GM12878 (cell line): ENCODE measurements at regions not wholly inside any gene's neighbourhood (a gene's known extent, or its start where the extent isn't known, plus 50 kb on each side); places are given as distances from the start of the nearest gene placed in this dataset.

Source experiments
- ATAC-seq: fragments of 200-7000 bp; cut with Tn5 transposase; 3 replicates; pipeline ENCODE4 v1.9.1; 2020; ENCODE audit warnings: mild to moderate bottlenecking, moderate library complexity
- BruUV-seq: library from RNA; stranded (reverse); fragments of 400-500 nt; replicated peaks from 2 replicates; lab custom pipeline; 2021; lab: Mats Ljungman, UMichigan
- CTCF ChIA-PET: fragments of 300-600 bp; sonication (Branson Sonifier 250); formaldehyde crosslinking; extraction: SDS; loops from one replicate; lab custom pipeline; 2021; ENCODE audit warnings: inconsistent platforms; lab: Yijun Ruan, JAX
- POLR2A ChIA-PET: fragments of 350-600 bp; formaldehyde crosslinking; extraction: SDS; loops from one replicate; lab custom pipeline; 2021; ENCODE audit warnings: inconsistent platforms; lab: Charles Lee
- RAD21 ChIA-PET: fragments of 300-600 bp; sonication (Branson Sonifier 250); formaldehyde crosslinking; loops from one replicate; lab custom pipeline; 2023; ENCODE audit warnings: antibody characterized with exemption; ENCODE audit not compliant: unreplicated experiment; lab: Charles Lee
- SMC1A ChIA-PET: fragments of 300-600 bp; sonication (Branson Sonifier 250); formaldehyde crosslinking; loops from one replicate; lab custom pipeline; 2023; ENCODE audit not compliant: unreplicated experiment, uncharacterized antibody; lab: Charles Lee
- DNase-seq: peaks from one replicate; pipeline ENCODE4 v3.0.0-alpha.2; 2011; ENCODE audit warnings: low read depth, low spot score
- FAIRE-seq: peaks from 3 replicates; lab custom pipeline; 2011; peaks lifted over from hg19 to GRCh38; lab: Jason Lieb, UNC
- H2AFZ ChIP-seq: 2 replicates; pipeline ENCODE4 v1.6.0; 2011; ENCODE audit warnings: low read depth, low read length, control low read depth; ENCODE audit not compliant: control insufficient read depth
- H3K27ac ChIP-seq: 2 replicates; pipeline ENCODE4 v1.5.1; 2011; ENCODE audit warnings: control low read depth; ENCODE audit not compliant: control insufficient read depth, insufficient read depth
- H3K27me3 ChIP-seq, 2 experiments: replicated peaks in 1 of 2; 2 replicates each; pipeline versions ENCODE4 v1.6.0 to v1.6.1; 2011; ENCODE audit warnings: low read length in 1 of 2; ENCODE audit not compliant: control insufficient read depth in 2 of 2, insufficient read depth in 2 of 2
- H3K36me3 ChIP-seq, 2 experiments: 2 replicates each; pipeline ENCODE4 v1.5.1; 2011; ENCODE audit warnings: low read length in 1 of 2; ENCODE audit not compliant: control insufficient read depth in 2 of 2, insufficient read depth in 2 of 2
- H3K4me1 ChIP-seq: 2 replicates; pipeline ENCODE4 v1.6.1; 2011; ENCODE audit warnings: mild to moderate bottlenecking, low read length, moderate library complexity, mixed read lengths; ENCODE audit not compliant: control insufficient read depth, insufficient read depth
- H3K4me2 ChIP-seq: 2 replicates; pipeline ENCODE4 v1.6.0; 2011; ENCODE audit warnings: control low read depth; ENCODE audit not compliant: control insufficient read depth, insufficient read depth
- H3K4me3 ChIP-seq: fragments of 200-600 bp; sonication (generic); 2 replicates; pipeline ENCODE4 v1.5.1; 2016
- H3K79me2 ChIP-seq: 2 replicates; pipeline ENCODE4 v1.6.0; 2011; ENCODE audit warnings: low read length; ENCODE audit not compliant: control insufficient read depth, insufficient read depth
- H3K9ac ChIP-seq: 2 replicates; pipeline ENCODE4 v1.8.0; 2011; ENCODE audit warnings: low read length, control low read depth, mixed read lengths; ENCODE audit not compliant: control insufficient read depth, insufficient read depth
- H3K9me3 ChIP-seq: replicated peaks from 3 replicates; pipeline ENCODE4 v1.5.1; 2011; ENCODE audit warnings: mild to moderate bottlenecking, low read length; ENCODE audit not compliant: control insufficient read depth, insufficient read depth
- H4K20me1 ChIP-seq: 2 replicates; pipeline ENCODE4 v1.6.0; 2011; ENCODE audit not compliant: control insufficient read depth, insufficient read depth
- CREM ChIP-seq: IDR thresholded peaks from 2 replicates; pipeline ENCODE4 v1.6.1; 2014; ENCODE audit warnings: antibody characterized with exemption, low read depth
- DPF2 ChIP-seq: fragments of 450-650 bp; IDR thresholded peaks from 2 replicates; pipeline ENCODE4 v1.6.1; 2017; ENCODE audit warnings: mild to moderate bottlenecking
- FOXK2 ChIP-seq: fragments of 450-650 bp; IDR thresholded peaks from 2 replicates; pipeline ENCODE4 v1.6.1; 2017; ENCODE audit warnings: mild to moderate bottlenecking, moderate library complexity
- FOXM1 ChIP-seq: IDR thresholded peaks from 2 replicates; pipeline ENCODE4 v1.6.1; 2012; ENCODE audit warnings: low read depth, mild to moderate bottlenecking, inconsistent platforms, low read length, moderate library complexity
- GABPA ChIP-seq: IDR thresholded peaks from 2 replicates; pipeline ENCODE4 v1.6.1; 2014; ENCODE audit warnings: antibody characterized with exemption, low read depth, mild to moderate bottlenecking, inconsistent platforms
- MXI1 ChIP-seq: fragments of 150-350 bp; IDR thresholded peaks from 2 replicates; pipeline ENCODE4 v1.6.1; 2011; ENCODE audit warnings: low read depth, mild to moderate bottlenecking, inconsistent platforms, low read length, improper control_type of control experiment
- MYC ChIP-seq: IDR thresholded peaks from 2 replicates; pipeline ENCODE4 v1.6.1; 2011; ENCODE audit warnings: mild to moderate bottlenecking, low read length, moderate library complexity, inconsistent platforms; ENCODE audit not compliant: insufficient read depth, insufficient replicate concordance, insufficient read length, severe bottlenecking
- PAX8 ChIP-seq: fragments of 450-650 bp; IDR thresholded peaks from 2 replicates; pipeline ENCODE4 v1.6.1; 2017; ENCODE audit warnings: mild to moderate bottlenecking, moderate library complexity
- POLR2AphosphoS2 ChIP-seq: IDR thresholded peaks from 2 replicates; pipeline ENCODE4 v1.6.1; 2011; ENCODE audit warnings: low read depth, mild to moderate bottlenecking, low read length, improper control_type of control experiment, moderate library complexity
- RBBP5 ChIP-seq: fragments of 200-600 bp; sonication (generic); conservative IDR thresholded peaks from 2 replicates; pipeline ENCODE4 v1.6.1; 2016
- SMC3 ChIP-seq: IDR thresholded peaks from 2 replicates; pipeline ENCODE4 v1.6.1; 2011; ENCODE audit warnings: low read length, improper control_type of control experiment, borderline replicate concordance
- SREBF1 ChIP-seq: IDR thresholded peaks from 2 replicates; pipeline ENCODE4 v1.6.1; 2012; ENCODE audit warnings: mild to moderate bottlenecking, low read length
- SUZ12 ChIP-seq: fragments of 200-600 bp; sonication (generic); IDR thresholded peaks from one replicate; pipeline ENCODE4 v1.6.1; 2018; ENCODE audit warnings: antibody characterized with exemption, mild to moderate bottlenecking; ENCODE audit not compliant: unreplicated experiment
- USF1 ChIP-seq: IDR thresholded peaks from 2 replicates; pipeline ENCODE4 v1.6.1; 2011; ENCODE audit warnings: borderline replicate concordance, low read depth, mild to moderate bottlenecking, moderate library complexity, mixed read lengths, low read length; ENCODE audit not compliant: insufficient read depth; ENCODE audit errors: extremely low read length
- ZNF207 ChIP-seq: fragments of 450-650 bp; IDR thresholded peaks from 2 replicates; pipeline ENCODE4 v1.6.1; 2014; ENCODE audit warnings: antibody characterized with exemption, mild to moderate bottlenecking, borderline replicate concordance
- ZNF274 ChIP-seq: IDR thresholded peaks from one replicate; pipeline ENCODE4 v1.8.0; 2011; ENCODE audit not compliant: insufficient read length, insufficient read depth
- ZNF622 ChIP-seq: fragments of 450-650 bp; IDR thresholded peaks from 2 replicates; pipeline ENCODE4 v1.6.1; 2017; ENCODE audit warnings: mild to moderate bottlenecking, inconsistent platforms
- WGBS: methylation state at CpG from one replicate; pipeline ENCODE4 v1.1.6; 2016; ENCODE audit warnings: low lambda C conversion rate; ENCODE audit not compliant: insufficient replicate concordance, insufficient coverage; ENCODE audit errors: missing lambda C conversion rate; 5-methylcytosine and 5-hydroxymethylcytosine counted together
- in situ Hi-C: fragments of 300-500 bp; cut with MboI; formaldehyde crosslinking; loops from 9 replicates; pipeline ENCODE4 v1.14.3; 2018; ENCODE audit warnings: mixed read lengths
- intact Hi-C: fragments of 100-400 bp; cut with micrococcal nuclease; formaldehyde crosslinking; loops from one replicate; pipeline ENCODE4 v1.14.2; 2022; ENCODE audit not compliant: unreplicated experiment
- TF ChIP-seq, protein P1 (sequence below): fragments of 450-650 bp; IDR thresholded peaks from 2 replicates; pipeline ENCODE4 v1.6.1; 2018; ENCODE audit warnings: borderline replicate concordance, mild to moderate bottlenecking; ENCODE audit not compliant: partially characterized antibody
- TF ChIP-seq, protein P2 (sequence below): fragments of 450-650 bp; IDR thresholded peaks from 2 replicates; pipeline ENCODE4 v1.6.1; 2017; ENCODE audit warnings: mild to moderate bottlenecking, low read depth, inconsistent platforms; ENCODE audit not compliant: poor library complexity, severe bottlenecking
- TF ChIP-seq, protein P3 (sequence below): IDR thresholded peaks from 2 replicates; pipeline ENCODE4 v1.6.1; 2012; ENCODE audit warnings: low read depth, low read length, improper control_type of control experiment

DNA sequence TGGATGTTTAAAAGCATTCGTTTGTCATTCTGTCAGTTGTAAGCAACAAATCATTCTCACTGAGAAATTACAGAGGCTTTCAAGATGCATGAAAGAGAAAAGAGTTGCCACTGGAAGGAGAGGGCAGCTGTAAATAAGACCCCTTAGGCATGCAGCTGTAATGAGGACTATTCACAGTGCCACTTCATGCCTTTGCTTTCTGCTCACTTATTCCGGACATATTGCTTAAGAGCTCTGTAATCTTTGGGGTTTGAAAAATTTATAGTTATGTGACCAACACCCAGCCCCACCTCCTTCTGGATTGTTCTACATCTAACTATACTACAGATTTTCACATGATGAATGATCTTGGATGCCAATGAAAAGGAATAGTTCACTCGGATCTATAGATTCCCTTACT, 194.8 kb upstream of the DCN start:
- no peaks in the 10 kb centered on the region for H3K36me3 ChIP-seq
- H3K27me3 ChIP-seq: no peaks in the 10 kb centered on the region
- no peaks in the 10 kb centered on the region for H4K20me1 ChIP-seq
- ATAC-seq (no peak), DNase-seq (no peak), FAIRE-seq (no peak)
- intact Hi-C loops: no loop called here
- H2AFZ ChIP-seq: no peak overlapping the region
- no peak overlapping the region for H3K27ac ChIP-seq
- ChIA-PET POLR2A (no interaction called here), CTCF (no interaction called here)
- no peak overlapping the region for H3K4me2 ChIP-seq
- 47% methylated on average over 3 of the region's 3 CpGs for WGBS
- no peak overlapping the region for H3K4me3 ChIP-seq
- no peak overlapping the region for H3K9ac ChIP-seq
- TF ChIP-seq GABPA (no peak), POLR2AphosphoS2 (no peak), SREBF1 (no peak), FOXK2 (no peak), ZNF622 (no peak), SUZ12 (no peak), PAX8 (no peak), SMC3 (no peak), USF1 (no peak), CREM (no peak), MXI1 (no peak), ZNF207 (no peak), ZNF274 (no peak), DPF2 (no peak), FOXM1 (no peak), RBBP5 (no peak), MYC (no peak)
- TF ChIP-seq, protein P1, sequence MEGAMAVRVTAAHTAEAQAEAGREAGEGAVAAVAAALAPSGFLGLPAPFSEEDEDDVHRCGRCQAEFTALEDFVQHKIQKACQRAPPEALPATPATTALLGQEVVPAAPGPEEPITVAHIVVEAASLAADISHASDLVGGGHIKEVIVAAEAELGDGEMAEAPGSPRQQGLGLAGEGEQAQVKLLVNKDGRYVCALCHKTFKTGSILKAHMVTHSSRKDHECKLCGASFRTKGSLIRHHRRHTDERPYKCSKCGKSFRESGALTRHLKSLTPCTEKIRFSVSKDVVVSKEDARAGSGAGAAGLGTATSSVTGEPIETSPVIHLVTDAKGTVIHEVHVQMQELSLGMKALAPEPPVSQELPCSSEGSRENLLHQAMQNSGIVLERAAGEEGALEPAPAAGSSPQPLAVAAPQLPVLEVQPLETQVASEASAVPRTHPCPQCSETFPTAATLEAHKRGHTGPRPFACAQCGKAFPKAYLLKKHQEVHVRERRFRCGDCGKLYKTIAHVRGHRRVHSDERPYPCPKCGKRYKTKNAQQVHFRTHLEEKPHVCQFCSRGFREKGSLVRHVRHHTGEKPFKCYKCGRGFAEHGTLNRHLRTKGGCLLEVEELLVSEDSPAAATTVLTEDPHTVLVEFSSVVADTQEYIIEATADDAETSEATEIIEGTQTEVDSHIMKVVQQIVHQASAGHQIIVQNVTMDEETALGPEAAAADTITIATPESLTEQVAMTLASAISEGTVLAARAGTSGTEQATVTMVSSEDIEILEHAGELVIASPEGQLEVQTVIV: no peak
- TF ChIP-seq, protein P2, sequence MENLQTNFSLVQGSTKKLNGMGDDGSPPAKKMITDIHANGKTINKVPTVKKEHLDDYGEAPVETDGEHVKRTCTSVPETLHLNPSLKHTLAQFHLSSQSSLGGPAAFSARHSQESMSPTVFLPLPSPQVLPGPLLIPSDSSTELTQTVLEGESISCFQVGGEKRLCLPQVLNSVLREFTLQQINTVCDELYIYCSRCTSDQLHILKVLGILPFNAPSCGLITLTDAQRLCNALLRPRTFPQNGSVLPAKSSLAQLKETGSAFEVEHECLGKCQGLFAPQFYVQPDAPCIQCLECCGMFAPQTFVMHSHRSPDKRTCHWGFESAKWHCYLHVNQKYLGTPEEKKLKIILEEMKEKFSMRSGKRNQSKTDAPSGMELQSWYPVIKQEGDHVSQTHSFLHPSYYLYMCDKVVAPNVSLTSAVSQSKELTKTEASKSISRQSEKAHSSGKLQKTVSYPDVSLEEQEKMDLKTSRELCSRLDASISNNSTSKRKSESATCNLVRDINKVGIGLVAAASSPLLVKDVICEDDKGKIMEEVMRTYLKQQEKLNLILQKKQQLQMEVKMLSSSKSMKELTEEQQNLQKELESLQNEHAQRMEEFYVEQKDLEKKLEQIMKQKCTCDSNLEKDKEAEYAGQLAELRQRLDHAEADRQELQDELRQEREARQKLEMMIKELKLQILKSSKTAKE: no peak
- TF ChIP-seq, protein P3, sequence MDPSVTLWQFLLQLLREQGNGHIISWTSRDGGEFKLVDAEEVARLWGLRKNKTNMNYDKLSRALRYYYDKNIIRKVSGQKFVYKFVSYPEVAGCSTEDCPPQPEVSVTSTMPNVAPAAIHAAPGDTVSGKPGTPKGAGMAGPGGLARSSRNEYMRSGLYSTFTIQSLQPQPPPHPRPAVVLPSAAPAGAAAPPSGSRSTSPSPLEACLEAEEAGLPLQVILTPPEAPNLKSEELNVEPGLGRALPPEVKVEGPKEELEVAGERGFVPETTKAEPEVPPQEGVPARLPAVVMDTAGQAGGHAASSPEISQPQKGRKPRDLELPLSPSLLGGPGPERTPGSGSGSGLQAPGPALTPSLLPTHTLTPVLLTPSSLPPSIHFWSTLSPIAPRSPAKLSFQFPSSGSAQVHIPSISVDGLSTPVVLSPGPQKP: no peak
- TF ChIP-seq, all 136 proteins: peak for 0
- no peaks in the 10 kb centered on the region for H3K9me3 ChIP-seq
- no peaks in the 10 kb centered on the region for H3K79me2 ChIP-seq
- BruUV-seq: no TSS peak
- ChIA-PET RAD21 (no interaction called here), SMC1A (interaction anchor here (1.1 to 2.7 kb wide), 2 partner anchors 9 to 1273 kb away, joined by 3 to 8 read pairs; no protein-coding TSS in a partner anchor)
- peaks cover 3% of the 10 kb centered on the region; the same call in 1 of the 2 replicates for H3K4me1 ChIP-seq
- in situ Hi-C loops: no loop called here
